ENCODE measurements at regions not wholly inside any gene's neighbourhood (a gene's known extent, or its start where the extent isn't known, plus 50 kb on each side); places are given as distances from the start of the nearest gene placed in this dataset.
"Not testable (repeated sequence)": the region's sequence is repeated elsewhere in the genome, so short reads cannot be mapped to it uniquely, and the experiment has no call there.

DNA sequence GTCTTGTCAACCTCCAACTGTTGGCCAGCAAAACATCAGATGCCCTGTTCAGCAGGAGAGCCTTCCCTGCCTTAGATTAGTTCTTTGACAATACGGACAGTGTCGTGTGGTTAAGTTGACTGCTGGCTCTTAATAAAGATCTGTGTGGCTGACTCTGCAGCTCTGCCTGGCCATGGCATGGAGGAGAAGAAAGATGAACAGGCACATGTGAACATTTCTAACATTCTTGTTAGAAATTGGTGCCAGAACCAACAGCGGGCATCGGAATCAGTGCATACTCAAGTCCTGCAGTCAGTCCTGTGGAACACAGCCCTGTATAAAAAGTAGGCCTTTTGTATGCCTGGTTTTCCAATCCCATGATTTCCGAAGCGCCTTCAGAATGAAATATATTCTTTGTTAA lies 455.6 kb downstream of the POM121L12 start:
- CTCF ChIA-PET (ENCODE audit: low intra/inter-chr PET ratio): no interaction called here
- FAIRE-seq (no peak), ATAC-seq (no peak), DNase-seq (ENCODE audit: extremely low read depth in 1 of 4, low spot score in 3 of 4) (no peak)
- no peaks in the 10 kb centered on the region for H4K20me1 ChIP-seq (replicated peaks; ENCODE audit: control insufficient read depth, insufficient read depth, low read length)
- in situ Hi-C loops (cut with MboI): no loop called here
- 3% methylated on average over 6 of the region's 6 CpGs for WGBS (ENCODE audit: insufficient coverage, low coverage, missing lambda C conversion rate)
- H3K79me2 ChIP-seq (ENCODE audit: control insufficient read depth, insufficient read depth, low read length): no peaks in the 10 kb centered on the region
- POLR2A ChIA-PET: no interaction called here
- no peaks in the 10 kb centered on the region for H3K9me3 ChIP-seq (replicated peaks; ENCODE audit: control insufficient read depth, insufficient read depth, low read depth, low read length)
- H3K4me1 ChIP-seq (replicated peaks in 1 of 2; ENCODE audit: control insufficient read depth in 2 of 2, insufficient read depth in 2 of 2, low read length in 2 of 2): no peaks in the 10 kb centered on the region
- BruUV-seq (replicated peaks): no TSS peak
- TF ChIP-seq SREBF2 (CRISPR knock-in tag; IDR thresholded peaks at IDR 0.05): no peak
- TF ChIP-seq SMARCA4 (IDR thresholded peaks at IDR 0.05): no peak
- no peak for TF ChIP-seq HLTF (IDR thresholded peaks at IDR 0.05)
- TF ChIP-seq ILF3 (IDR thresholded peaks at IDR 0.05; ENCODE audit: borderline replicate concordance): no peak
- TF ChIP-seq MAFK (IDR thresholded peaks at IDR 0.05; ENCODE audit: low read length): no peak
- TF ChIP-seq SRF (CRISPR knock-in tag; IDR thresholded peaks at IDR 0.05): no peak
- H3K9ac ChIP-seq (ENCODE audit: insufficient read depth in 1 of 2, low read depth in 2 of 2, low read length in 2 of 2): no peak overlapping the region
- no peaks in the 10 kb centered on the region for H3K9me1 ChIP-seq (ENCODE audit: control insufficient read depth, insufficient read depth, low read length)
- no peaks in the 10 kb centered on the region for H3K27me3 ChIP-seq (ENCODE audit: control insufficient read depth in 2 of 2, insufficient read depth in 2 of 2, low read length in 2 of 2)
- intact Hi-C loops (cut with micrococcal nuclease): no loop called here
- H3K4me3 ChIP-seq: no peak overlapping the region
- H3K36me3 ChIP-seq (ENCODE audit: control insufficient read depth, insufficient read depth, low read length): no peaks in the 10 kb centered on the region
- H3K4me2 ChIP-seq (ENCODE audit: insufficient read depth, low read length): no peak overlapping the region
- no peak overlapping the region for H3K27ac ChIP-seq (ENCODE audit: extremely low read depth, low read depth, low read length)
- no peak overlapping the region for H2AFZ ChIP-seq (ENCODE audit: low read depth, low read length)

DNA sequence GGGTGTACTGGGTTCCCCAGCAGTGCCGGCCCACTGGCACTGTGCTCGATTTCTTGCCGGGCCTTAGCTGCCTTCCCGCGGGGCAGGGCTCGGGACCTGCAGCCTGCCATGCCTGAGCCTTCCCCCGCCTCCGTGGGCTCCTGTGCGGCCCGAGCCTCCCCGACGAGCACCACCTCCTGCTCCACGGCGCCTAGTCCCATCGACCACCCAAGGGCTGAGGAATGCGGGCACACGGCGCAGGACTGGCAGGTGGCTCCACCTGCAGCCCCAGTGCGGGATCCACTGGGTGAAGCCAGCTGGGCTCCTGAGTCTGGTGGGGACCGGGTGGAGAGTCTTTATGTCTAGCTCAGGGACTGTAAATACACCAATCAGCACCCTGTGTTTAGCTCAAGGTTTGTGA lies 459.7 kb downstream of the POM121L12 start:
- in situ Hi-C loops (cut with MboI); DNase-seq (ENCODE audit: extremely low read depth in 1 of 4, low spot score in 3 of 4); H3K79me2 ChIP-seq (ENCODE audit: control insufficient read depth, insufficient read depth, low read length); BruUV-seq (replicated peaks); H3K9ac ChIP-seq (ENCODE audit: insufficient read depth in 1 of 2, low read depth in 2 of 2, low read length in 2 of 2); ATAC-seq; H3K9me1 ChIP-seq (ENCODE audit: control insufficient read depth, insufficient read depth, low read length); H3K4me1 ChIP-seq (replicated peaks in 1 of 2; ENCODE audit: control insufficient read depth in 2 of 2, insufficient read depth in 2 of 2, low read length in 2 of 2); H3K27ac ChIP-seq (ENCODE audit: extremely low read depth, low read depth, low read length); FAIRE-seq; H3K4me3 ChIP-seq; H2AFZ ChIP-seq (ENCODE audit: low read depth, low read length); H3K9me3 ChIP-seq (replicated peaks; ENCODE audit: control insufficient read depth, insufficient read depth, low read depth, low read length); H4K20me1 ChIP-seq (replicated peaks; ENCODE audit: control insufficient read depth, insufficient read depth, low read length); H3K36me3 ChIP-seq (ENCODE audit: control insufficient read depth, insufficient read depth, low read length); intact Hi-C loops (cut with micrococcal nuclease); H3K27me3 ChIP-seq (ENCODE audit: control insufficient read depth in 2 of 2, insufficient read depth in 2 of 2, low read length in 2 of 2); CTCF ChIA-PET (ENCODE audit: low intra/inter-chr PET ratio); H3K4me2 ChIP-seq (ENCODE audit: insufficient read depth, low read length); POLR2A ChIA-PET: not testable (repeated sequence)
- 0% methylated on average over 12 of the region's 20 CpGs for WGBS (ENCODE audit: insufficient coverage, low coverage, missing lambda C conversion rate)
